HG03066 (cell line): ENCODE measurements at regions not wholly inside any gene's neighbourhood (a gene's known extent, or its start where the extent isn't known, plus 50 kb on each side); places are given as distances from the start of the nearest gene placed in this dataset.
"Not testable (repeated sequence)": the region's sequence is repeated elsewhere in the genome, so short reads cannot be mapped to it uniquely, and the experiment has no call there.

Experiments used
- ATAC-seq: cut with Tn5 transposase; IDR thresholded peaks from one replicate; pipeline ENCODE4 v1.9.1; 2021; ENCODE audit warnings: low read depth; ENCODE audit not compliant: unreplicated experiment

DNA sequence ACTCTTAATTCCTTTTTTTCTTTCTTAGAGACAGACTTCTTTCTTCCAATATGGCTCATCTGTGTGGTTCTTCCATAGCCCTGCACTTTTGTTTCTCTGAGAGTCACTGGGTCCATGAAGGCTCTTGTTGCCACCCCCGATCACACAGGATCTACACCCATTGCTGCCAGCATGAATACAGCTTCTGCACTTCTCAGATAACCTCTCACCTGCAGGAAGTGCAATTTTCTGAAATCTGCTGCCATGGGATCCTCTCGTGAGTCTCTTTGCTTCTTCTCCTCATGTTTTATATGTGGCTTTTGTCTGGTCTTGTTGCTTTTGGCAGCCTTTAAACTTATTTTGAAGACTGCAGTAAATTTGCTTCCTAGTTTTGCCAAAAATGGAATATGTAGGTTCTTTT, 171.2 kb downstream of the TMEM167A start:
- ATAC-seq = no peak

DNA sequence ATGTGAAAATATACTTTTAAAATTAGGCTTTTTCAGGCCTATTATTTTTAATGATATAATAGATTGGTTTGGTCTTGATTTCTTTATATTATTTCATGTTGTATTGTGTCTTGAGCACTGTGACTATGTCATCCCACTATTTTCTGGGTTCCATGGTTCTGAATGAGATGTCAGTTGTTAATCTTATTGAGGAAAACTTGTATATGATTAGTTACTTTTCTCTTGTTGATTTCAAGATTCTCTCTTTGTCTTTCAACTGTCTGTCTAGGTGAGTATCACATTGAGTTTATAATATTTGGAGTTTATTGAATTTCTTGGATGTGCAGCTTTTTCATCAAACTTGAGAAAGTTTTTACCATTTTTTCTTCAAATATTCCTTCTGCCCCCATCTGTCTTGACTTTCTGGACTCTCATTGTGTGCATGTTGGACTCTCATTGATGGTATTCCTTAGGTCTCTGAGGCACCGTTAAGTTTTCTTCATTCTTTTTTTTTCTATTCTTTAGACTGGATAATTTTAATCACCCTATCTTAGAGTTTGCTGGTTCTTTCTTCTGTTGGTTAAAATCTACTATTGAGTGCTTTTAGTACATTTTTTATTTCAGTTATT, 175.8 kb downstream of the TMEM167A start:
- no peak for ATAC-seq

DNA sequence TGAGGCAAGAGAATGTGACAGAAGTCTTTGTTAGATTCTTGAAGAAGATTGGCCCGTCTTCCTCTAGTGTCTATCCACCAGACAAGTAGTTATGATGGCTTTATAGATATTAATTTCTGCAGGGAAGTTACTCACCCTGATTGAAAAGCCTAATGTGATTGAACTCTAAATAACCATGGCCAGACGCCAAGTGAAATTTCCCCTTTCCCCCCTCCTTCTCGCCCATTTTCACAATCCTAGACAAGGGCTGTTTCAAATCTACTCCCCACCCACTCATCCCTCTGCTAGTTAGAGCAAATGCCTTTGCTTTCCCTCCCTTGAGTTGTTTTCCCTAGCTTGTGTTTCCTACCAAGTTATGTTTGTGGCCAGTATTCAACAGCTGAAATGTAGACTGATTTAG, 182.5 kb downstream of the TMEM167A start:
- no peak for ATAC-seq

GRCh38 chr5:82889088-82889487, 188.1 kb downstream of the TMEM167A start:
- no peak for ATAC-seq

DNA sequence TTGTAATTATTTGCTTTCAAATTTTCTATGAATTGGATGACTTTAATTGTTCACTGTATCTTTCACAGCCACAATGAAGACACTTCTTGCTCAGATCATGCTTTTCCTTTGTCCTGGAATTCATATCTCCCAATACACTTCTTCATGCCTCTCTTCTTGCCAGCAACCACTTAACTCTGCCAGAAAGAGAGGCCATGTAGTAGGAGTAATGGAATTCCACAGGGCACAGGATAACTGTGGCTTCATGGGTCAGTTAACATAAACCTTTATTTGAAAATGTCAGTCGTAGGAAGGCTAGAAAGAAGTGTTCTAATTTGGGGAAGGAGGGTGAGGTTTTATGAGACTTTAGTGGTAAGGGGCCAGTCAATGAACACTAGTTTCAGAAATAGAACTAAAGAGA, 190.3 kb downstream of the TMEM167A start:
- no peak for ATAC-seq

DNA sequence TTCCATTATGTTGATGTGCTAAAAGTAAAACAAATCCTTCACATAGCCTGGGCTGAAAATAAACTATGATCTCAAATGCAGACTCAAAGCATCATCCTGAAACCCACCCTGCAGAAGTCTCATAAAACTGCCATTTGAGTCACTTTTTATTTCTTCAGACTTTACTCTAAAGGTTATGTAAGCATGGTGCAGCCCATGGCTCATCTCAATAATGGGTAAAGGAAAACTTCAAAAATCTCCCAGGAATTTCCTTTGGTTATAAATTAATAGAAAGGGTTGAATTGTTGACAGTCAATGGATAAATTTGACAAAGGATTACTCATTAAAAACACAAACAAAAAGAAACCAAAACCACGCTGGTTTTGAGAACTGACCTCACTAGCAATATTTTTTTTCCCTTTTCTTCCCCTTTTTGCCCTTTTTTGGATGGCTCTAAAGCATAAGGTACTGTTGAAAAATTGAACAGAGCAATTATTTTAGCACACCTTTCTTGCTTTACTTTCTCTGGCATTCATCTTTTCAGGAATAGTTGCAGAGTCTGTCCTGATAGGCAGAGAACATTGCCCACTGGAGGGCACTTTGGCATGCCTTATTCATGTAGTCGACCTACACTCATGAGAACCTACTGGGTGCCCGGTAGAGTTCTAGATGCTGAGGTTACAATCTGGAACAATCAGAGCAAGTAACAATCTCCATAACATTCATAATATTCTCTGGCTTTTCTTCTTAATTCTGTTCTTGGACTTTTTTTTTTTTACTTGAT, 191.4 kb downstream of the TMEM167A start:
- peak; percentile 39 for ATAC-seq

DNA sequence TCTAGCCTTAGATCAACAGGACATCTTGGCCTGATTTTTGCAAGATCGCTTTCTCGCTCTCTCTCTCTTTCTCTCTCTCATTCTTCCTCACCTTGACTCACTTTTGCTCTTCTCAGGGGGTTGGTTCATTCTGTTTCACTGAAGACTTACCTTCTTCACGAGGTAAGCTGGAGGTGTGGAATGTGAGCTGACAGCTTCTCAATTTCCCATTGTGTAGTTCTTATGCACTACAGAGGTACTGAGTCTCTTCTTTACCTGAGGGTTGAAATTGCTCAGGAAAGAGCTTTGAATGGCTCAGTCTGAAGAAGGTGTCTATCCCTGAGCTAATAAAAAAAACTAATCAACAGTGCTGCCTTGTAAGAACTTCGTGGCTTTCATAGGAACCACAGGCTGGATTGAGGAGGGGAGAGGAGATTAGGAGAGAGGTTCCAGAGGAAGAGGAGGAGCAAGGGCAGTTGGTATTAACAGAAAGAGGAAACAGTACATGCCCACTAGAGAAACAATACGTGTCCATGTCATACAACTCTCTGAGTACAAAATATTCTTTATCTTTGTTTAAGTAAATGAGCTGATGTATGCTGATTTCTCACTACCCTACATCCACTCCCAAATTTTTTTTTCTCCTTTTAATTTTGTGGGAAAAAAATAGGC, 192.2 kb downstream of the TMEM167A start:
- ATAC-seq = no peak

DNA sequence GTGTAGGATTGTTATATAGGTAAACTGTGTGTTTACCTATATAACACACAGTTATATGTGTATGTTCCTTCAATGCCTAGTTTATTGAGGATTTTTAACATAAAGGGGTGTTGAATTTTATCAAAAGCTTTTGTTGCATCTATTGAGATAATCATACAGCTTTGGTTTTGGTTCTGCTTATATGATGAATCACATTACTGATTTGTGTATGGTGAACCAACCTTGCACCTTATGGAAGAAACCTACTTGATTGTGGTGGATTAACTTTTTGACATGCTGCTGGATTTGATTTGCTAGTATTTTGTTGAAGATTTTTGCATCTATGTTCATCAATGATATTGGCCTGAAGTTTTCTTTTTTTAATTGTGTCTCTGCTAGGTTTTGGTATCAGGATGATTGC, 194.9 kb downstream of the TMEM167A start:
- ATAC-seq = no peak

DNA sequence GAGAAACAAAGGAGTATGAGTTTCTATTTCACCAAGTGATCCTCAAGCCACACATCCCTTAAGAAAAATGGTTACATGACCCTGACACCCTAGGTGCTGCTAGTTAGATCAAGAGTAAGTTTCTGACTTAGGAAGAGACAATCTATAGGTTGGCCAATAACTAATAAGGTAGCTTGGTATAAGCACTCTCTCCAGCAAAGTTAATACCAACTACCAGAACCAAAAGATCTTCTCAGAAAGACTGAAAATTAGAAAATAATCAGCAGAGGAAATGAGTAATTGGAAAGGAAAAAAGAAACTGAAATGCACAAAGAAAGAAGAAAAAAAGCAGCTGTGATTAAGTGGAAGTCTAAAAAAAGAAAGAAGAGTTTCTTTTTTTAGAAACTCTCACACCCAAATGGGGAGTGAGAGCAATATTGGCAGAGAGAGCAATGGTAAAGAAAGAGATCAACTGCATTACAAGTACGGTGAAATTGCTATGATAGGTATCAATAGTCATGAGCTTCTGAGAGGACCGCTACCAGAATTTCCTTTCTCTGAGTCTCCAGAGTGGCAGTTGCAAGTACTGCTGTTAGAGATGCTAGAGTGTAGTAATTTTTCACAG, 195.5 kb downstream of the TMEM167A start:
- ATAC-seq = peak; percentile 50

DNA sequence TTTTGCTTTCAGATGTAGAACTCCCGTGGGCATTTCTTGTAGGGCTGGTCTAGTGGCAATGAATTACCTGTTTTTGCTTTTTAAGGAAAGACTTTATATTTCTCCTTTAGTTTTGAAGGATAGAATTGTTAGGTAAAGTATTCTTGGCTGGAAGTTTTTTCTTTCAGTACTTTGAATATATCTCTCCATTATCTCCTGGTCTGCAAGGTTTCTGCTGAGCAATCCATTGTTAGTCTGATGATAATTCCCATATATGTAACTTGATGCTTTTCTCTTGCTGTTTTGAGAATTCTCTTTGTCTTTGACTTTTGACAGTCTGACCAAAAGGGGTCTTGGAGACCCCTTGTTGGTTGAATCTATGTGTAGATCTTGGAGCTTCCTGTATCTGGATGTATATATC, 198.1 kb downstream of the TMEM167A start:
- no peak for ATAC-seq

- no peak for ATAC-seq
Measured at GRCh38 chr5:82873452-82873851, 203.7 kb downstream of the TMEM167A start.

- ATAC-seq = not testable (repeated sequence)
Measured at GRCh38 chr5:82872321-82873288, 204.6 kb downstream of the TMEM167A start.

GRCh38 chr5:82865625-82866024, 211.6 kb downstream of the TMEM167A start:
- ATAC-seq = no peak

GRCh38 chr5:82863266-82863665, 213.9 kb downstream of the TMEM167A start:
- ATAC-seq = no peak

GRCh38 chr5:82862711-82863110, 214.5 kb downstream of the TMEM167A start:
- ATAC-seq = no peak

DNA sequence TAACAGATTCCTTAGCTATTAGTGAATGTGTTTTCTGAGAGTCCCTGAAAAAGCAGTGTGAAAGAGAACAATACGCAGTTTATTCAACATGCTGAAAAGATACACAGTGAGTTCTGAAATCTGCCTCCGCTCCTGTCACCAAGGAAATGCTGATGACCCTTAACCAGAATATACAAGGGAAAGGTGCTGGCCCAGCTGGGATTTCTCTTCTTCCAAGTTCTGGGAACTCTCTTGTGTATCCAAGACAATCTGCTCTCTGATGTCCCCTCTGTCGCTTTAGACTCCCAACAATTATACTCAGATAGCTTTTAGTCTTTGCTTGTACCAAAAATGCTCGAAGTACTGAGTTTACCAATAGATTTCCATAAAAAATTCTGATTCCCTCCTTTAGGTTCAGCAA, 214.9 kb downstream of the TMEM167A start:
- ATAC-seq = no peak

DNA sequence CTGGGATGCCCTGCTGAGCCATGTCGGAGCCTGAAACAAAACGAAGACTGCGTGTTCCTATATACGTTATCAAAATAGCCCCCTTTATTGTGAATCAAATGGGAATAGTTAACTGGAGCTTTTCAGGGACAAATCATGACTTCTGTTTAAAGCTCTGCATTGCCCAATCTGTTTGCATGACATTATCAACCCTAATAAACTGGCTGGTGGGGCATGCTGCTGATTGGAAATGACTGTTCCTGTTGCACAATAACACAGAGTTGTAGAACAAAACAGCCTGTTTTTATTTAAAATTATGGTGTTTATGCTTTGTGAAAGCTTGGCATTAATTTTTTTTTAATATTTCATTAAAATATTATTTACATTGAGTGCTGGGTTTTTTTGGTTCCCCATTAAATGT, 215.5 kb downstream of the TMEM167A start:
- no peak for ATAC-seq

DNA sequence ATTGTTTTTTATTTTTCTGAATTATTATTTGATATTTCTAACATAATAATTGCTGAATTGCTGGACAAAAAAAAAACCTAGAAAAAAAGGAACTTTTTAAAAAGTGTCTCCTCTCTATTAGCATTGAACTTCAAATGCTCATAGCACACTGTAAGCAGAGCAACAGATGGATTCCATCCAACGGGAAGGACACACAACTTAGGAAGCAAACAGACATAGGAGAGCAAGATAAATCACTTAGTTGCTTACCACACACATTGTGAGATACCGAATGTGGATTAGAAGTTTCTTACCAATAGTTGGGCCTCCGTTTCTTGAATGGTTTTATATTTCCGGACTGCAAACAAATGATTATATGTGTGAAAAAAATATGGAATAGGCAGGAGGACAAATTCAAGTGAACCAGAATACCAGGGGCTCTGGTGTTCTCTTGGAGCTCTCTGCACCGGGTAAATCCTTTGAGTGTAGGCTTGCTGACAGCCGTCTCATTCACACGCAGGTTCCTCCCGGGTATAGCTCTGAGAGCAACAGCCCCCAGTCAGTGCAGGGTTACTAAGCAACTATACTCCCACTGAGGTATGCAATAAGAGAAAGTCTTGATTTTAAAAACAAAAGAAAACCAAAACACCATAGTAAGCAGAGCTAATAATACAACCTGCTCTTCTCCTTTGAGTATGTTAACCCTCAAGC, 217.6 kb downstream of the TMEM167A start:
- ATAC-seq = no peak

- ATAC-seq = no peak
Measured at GRCh38 chr5:82858151-82859025, 218.8 kb downstream of the TMEM167A start.
